ENCODE measurements at regions not wholly inside any gene's neighbourhood (a gene's known extent, or its start where the extent isn't known, plus 50 kb on each side); places are given as distances from the start of the nearest gene placed in this dataset.

GRCh38 chr3:64431526-64432091, 206.3 kb upstream of the PRICKLE2 start:
- CTCF ChIA-PET: no interaction called here

GRCh38 chr3:64427671-64428070, 202.4 kb upstream of the PRICKLE2 start:
- intact Hi-C loops (cut with micrococcal nuclease): no loop called here
- no peak overlapping the region for H3K27ac Mint-ChIP-seq
- ChIA-PET CTCF (no interaction called here), POLR2A (no interaction called here)
- H3K27me3 Mint-ChIP-seq: peaks cover 3% of the 10 kb centered on the region
- H3K4me3 Mint-ChIP-seq: no peak overlapping the region
- H3K9me3 Mint-ChIP-seq: peaks cover 5% of the 10 kb centered on the region
- no peaks in the 10 kb centered on the region for H3K4me1 Mint-ChIP-seq (ENCODE audit: low read depth)
- DNase-seq: no peak
- H3K36me3 Mint-ChIP-seq: no peaks in the 10 kb centered on the region

More at GRCh38 chr3:64431526-64432091, 206.3 kb upstream of the PRICKLE2 start:
- peaks cover 6% of the 10 kb centered on the region for H3K27me3 Mint-ChIP-seq
- H3K27ac Mint-ChIP-seq: no peak overlapping the region
- H3K9me3 Mint-ChIP-seq: peaks cover 22% of the 10 kb centered on the region
- H3K36me3 Mint-ChIP-seq: no peaks in the 10 kb centered on the region
- intact Hi-C loops (cut with micrococcal nuclease): no loop called here
- H3K4me1 Mint-ChIP-seq (ENCODE audit: low read depth): no peaks in the 10 kb centered on the region
- H3K4me3 Mint-ChIP-seq: no peak overlapping the region
- DNase-seq: no peak
- POLR2A ChIA-PET: no interaction called here

GRCh38 chr3:64426551-64426950, 201.3 kb upstream of the PRICKLE2 start:
- POLR2A ChIA-PET: no interaction called here
- intact Hi-C loops (cut with micrococcal nuclease): no loop called here
- Mint-ChIP-seq H3K9me3 (no peaks in the 10 kb centered on the region), H3K27ac (no peak overlapping the region), H3K4me3 (no peak overlapping the region), H3K4me1 (ENCODE audit: low read depth) (no peaks in the 10 kb centered on the region), H3K36me3 (no peaks in the 10 kb centered on the region), H3K27me3 (peaks cover 3% of the 10 kb centered on the region)
- DNase-seq: no peak
- CTCF ChIA-PET: no interaction called here

GRCh38 chr3:64422932-64423331, 197.7 kb upstream of the PRICKLE2 start:
- no peaks in the 10 kb centered on the region for H3K4me1 Mint-ChIP-seq (ENCODE audit: low read depth)
- POLR2A ChIA-PET: no interaction called here
- intact Hi-C loops (cut with micrococcal nuclease): no loop called here
- no peak overlapping the region for H3K4me3 Mint-ChIP-seq
- H3K9me3 Mint-ChIP-seq: no peaks in the 10 kb centered on the region
- H3K36me3 Mint-ChIP-seq: no peaks in the 10 kb centered on the region
- H3K27me3 Mint-ChIP-seq: no peaks in the 10 kb centered on the region
- DNase-seq: no peak
- no peak overlapping the region for H3K27ac Mint-ChIP-seq
- CTCF ChIA-PET: no interaction called here

- intact Hi-C loops (cut with micrococcal nuclease): no loop called here
- CTCF ChIA-PET: no interaction called here
- DNase-seq: no peak
- POLR2A ChIA-PET: no interaction called here
- no peaks in the 10 kb centered on the region for H3K27me3 Mint-ChIP-seq
- H3K36me3 Mint-ChIP-seq: no peaks in the 10 kb centered on the region
- H3K4me1 Mint-ChIP-seq (ENCODE audit: low read depth): no peaks in the 10 kb centered on the region
- H3K9me3 Mint-ChIP-seq: no peaks in the 10 kb centered on the region
- H3K27ac Mint-ChIP-seq: no peak overlapping the region
- no peak overlapping the region for H3K4me3 Mint-ChIP-seq
Measured at GRCh38 chr3:64422192-64422591, 196.9 kb upstream of the PRICKLE2 start.

- no peaks in the 10 kb centered on the region for H3K36me3 Mint-ChIP-seq
- H3K4me1 Mint-ChIP-seq (ENCODE audit: low read depth): no peaks in the 10 kb centered on the region
- H3K4me3 Mint-ChIP-seq: no peak overlapping the region
- CTCF ChIA-PET: interaction anchor here (1.0 kb wide), 1 partner anchor 46 kb away, joined by 3 read pairs; no protein-coding TSS in a partner anchor
- intact Hi-C loops (cut with micrococcal nuclease): no loop called here
- H3K27me3 Mint-ChIP-seq: peaks cover 9% of the 10 kb centered on the region
- H3K27ac Mint-ChIP-seq: no peak overlapping the region
- no peaks in the 10 kb centered on the region for H3K9me3 Mint-ChIP-seq
- DNase-seq: no peak
- POLR2A ChIA-PET: no interaction called here
Measured at GRCh38 chr3:64417816-64418215, 192.6 kb upstream of the PRICKLE2 start.

GRCh38 chr3:64414043-64414442, 188.8 kb upstream of the PRICKLE2 start:
- CTCF ChIA-PET: no interaction called here
- no peak for DNase-seq
- POLR2A ChIA-PET: no interaction called here
- no peaks in the 10 kb centered on the region for H3K36me3 Mint-ChIP-seq
- H3K4me3 Mint-ChIP-seq: no peak overlapping the region
- intact Hi-C loops (cut with micrococcal nuclease): no loop called here
- peaks cover 9% of the 10 kb centered on the region for H3K27me3 Mint-ChIP-seq
- no peak overlapping the region for H3K27ac Mint-ChIP-seq
- no peaks in the 10 kb centered on the region for H3K4me1 Mint-ChIP-seq (ENCODE audit: low read depth)
- no peaks in the 10 kb centered on the region for H3K9me3 Mint-ChIP-seq

- no peak for DNase-seq
- Mint-ChIP-seq H3K27ac (no peak overlapping the region), H3K9me3 (no peaks in the 10 kb centered on the region), H3K36me3 (no peaks in the 10 kb centered on the region), H3K27me3 (peaks cover 10% of the 10 kb centered on the region), H3K4me1 (ENCODE audit: low read depth) (no peaks in the 10 kb centered on the region), H3K4me3 (no peak overlapping the region)
- ChIA-PET CTCF (no interaction called here), POLR2A (no interaction called here)
- intact Hi-C loops (cut with micrococcal nuclease): no loop called here
Measured at GRCh38 chr3:64411101-64411500, 185.8 kb upstream of the PRICKLE2 start.

GRCh38 chr3:64410226-64410625, 185.0 kb upstream of the PRICKLE2 start:
- POLR2A ChIA-PET: no interaction called here
- no peaks in the 10 kb centered on the region for H3K36me3 Mint-ChIP-seq

GRCh38 chr3:64408770-64409169, 183.5 kb upstream of the PRICKLE2 start:
- CTCF ChIA-PET: no interaction called here
- H3K4me3 Mint-ChIP-seq: no peak overlapping the region

More at GRCh38 chr3:64410226-64410625, 185.0 kb upstream of the PRICKLE2 start:
- Mint-ChIP-seq H3K27ac (no peak overlapping the region), H3K9me3 (no peaks in the 10 kb centered on the region), H3K27me3 (peaks cover 9% of the 10 kb centered on the region), H3K4me1 (ENCODE audit: low read depth) (no peaks in the 10 kb centered on the region), H3K4me3 (no peak overlapping the region)
- intact Hi-C loops (cut with micrococcal nuclease): no loop called here
- no peak for DNase-seq
- CTCF ChIA-PET: no interaction called here

GRCh38 chr3:64406271-64406670, 181.0 kb upstream of the PRICKLE2 start:
- no peak overlapping the region for H3K27ac Mint-ChIP-seq
- H3K4me3 Mint-ChIP-seq: no peak overlapping the region
- ChIA-PET CTCF (no interaction called here), POLR2A (no interaction called here)
- H3K27me3 Mint-ChIP-seq: peaks cover 2% of the 10 kb centered on the region
- no peaks in the 10 kb centered on the region for H3K36me3 Mint-ChIP-seq
- intact Hi-C loops (cut with micrococcal nuclease): no loop called here
- no peaks in the 10 kb centered on the region for H3K9me3 Mint-ChIP-seq
- H3K4me1 Mint-ChIP-seq (ENCODE audit: low read depth): no peaks in the 10 kb centered on the region
- DNase-seq: no peak

More at GRCh38 chr3:64408770-64409169, 183.5 kb upstream of the PRICKLE2 start:
- H3K27ac Mint-ChIP-seq: no peak overlapping the region
- intact Hi-C loops (cut with micrococcal nuclease): no loop called here
- H3K36me3 Mint-ChIP-seq: no peaks in the 10 kb centered on the region
- no peaks in the 10 kb centered on the region for H3K4me1 Mint-ChIP-seq (ENCODE audit: low read depth)
- POLR2A ChIA-PET: no interaction called here
- H3K9me3 Mint-ChIP-seq: no peaks in the 10 kb centered on the region
- DNase-seq: no peak
- peaks cover 4% of the 10 kb centered on the region for H3K27me3 Mint-ChIP-seq

- no peaks in the 10 kb centered on the region for H3K36me3 Mint-ChIP-seq
- CTCF ChIA-PET: no interaction called here
- no peak overlapping the region for H3K27ac Mint-ChIP-seq
Measured at GRCh38 chr3:64405211-64405835, 180.1 kb upstream of the PRICKLE2 start.

GRCh38 chr3:64400706-64401105, 175.4 kb upstream of the PRICKLE2 start:
- intact Hi-C loops (cut with micrococcal nuclease): no loop called here
- Mint-ChIP-seq H3K27me3 (no peaks in the 10 kb centered on the region), H3K4me1 (ENCODE audit: low read depth) (no peaks in the 10 kb centered on the region), H3K4me3 (no peak overlapping the region), H3K27ac (no peak overlapping the region), H3K9me3 (no peaks in the 10 kb centered on the region), H3K36me3 (no peaks in the 10 kb centered on the region)
- no peak for DNase-seq
- ChIA-PET CTCF (no interaction called here), POLR2A (no interaction called here)

More at GRCh38 chr3:64405211-64405835, 180.1 kb upstream of the PRICKLE2 start:
- peaks cover 2% of the 10 kb centered on the region for H3K27me3 Mint-ChIP-seq
- no peaks in the 10 kb centered on the region for H3K9me3 Mint-ChIP-seq
- POLR2A ChIA-PET: no interaction called here
- intact Hi-C loops (cut with micrococcal nuclease): no loop called here
- no peaks in the 10 kb centered on the region for H3K4me1 Mint-ChIP-seq (ENCODE audit: low read depth)
- no peak for DNase-seq
- H3K4me3 Mint-ChIP-seq: no peak overlapping the region

All from activated CD4-positive, alpha-beta memory T cell treated with anti-CD3 and anti-CD28 coated beads for 36 hours (primary cell).